Endothelial cell of umbilical vein (primary cell): ENCODE measurements at regions not wholly inside any gene's neighbourhood (a gene's known extent, or its start where the extent isn't known, plus 50 kb on each side); places are given as distances from the start of the nearest gene placed in this dataset.

Experiments used
- BruUV-seq: library from RNA; stranded (reverse); fragments of 400-500 nt; replicated peaks from 2 replicates; lab custom pipeline; 2021; lab: Mats Ljungman, UMichigan
- CTCF ChIA-PET: fragments of 300-600, 350-600 bp; sonication (Branson Sonifier 250); formaldehyde crosslinking; loops from one replicate; lab custom pipeline; 2021; ENCODE audit warnings: antibody characterized with exemption, inconsistent platforms; lab: Charles Lee
- POLR2A ChIA-PET: fragments of 300-600, 350-600 bp; sonication (Branson Sonifier 250); formaldehyde crosslinking; loops from one replicate; lab custom pipeline; 2021; ENCODE audit warnings: antibody characterized with exemption, inconsistent platforms; lab: Charles Lee
- DNase-seq: peaks from one replicate; pipeline ENCODE4 v3.0.0-alpha.2; 2011; ENCODE audit warnings: low read depth, low spot score
- FAIRE-seq: peaks from 2 replicates; lab custom pipeline; 2011; peaks lifted over from hg19 to GRCh38; lab: Jason Lieb, UNC
- H2AFZ ChIP-seq: 2 replicates; pipeline ENCODE4 v1.6.0; 2012; ENCODE audit warnings: low read depth, low read length, control low read depth, inconsistent platforms
- H3K27ac ChIP-seq: 2 replicates; pipeline ENCODE4 v1.5.1; 2011; ENCODE audit warnings: low read depth, mild to moderate bottlenecking, control low read depth, low read length, moderate library complexity; ENCODE audit not compliant: insufficient read depth
- H3K27me3 ChIP-seq, 2 experiments: 2 replicates each; pipeline versions ENCODE4 v1.6.0 to v1.6.1; 2011; ENCODE audit warnings: low read length in 2 of 2, mixed read lengths in 1 of 2; ENCODE audit not compliant: control insufficient read depth in 2 of 2, insufficient read depth in 2 of 2
- H3K36me3 ChIP-seq, 2 experiments: 2 replicates in 1 of 2; 3 replicates in 1 of 2; pipeline ENCODE4 v1.5.1; 2011; ENCODE audit warnings: low read length in 2 of 2, mild to moderate bottlenecking in 1 of 2, moderate library complexity in 1 of 2; ENCODE audit not compliant: control insufficient read depth in 2 of 2, insufficient read depth in 2 of 2; ENCODE audit errors: extremely low read depth in 1 of 2
- H3K4me1 ChIP-seq: 3 replicates; pipeline ENCODE4 v1.5.1; 2011; ENCODE audit warnings: mild to moderate bottlenecking, low read length; ENCODE audit not compliant: control insufficient read depth, insufficient read depth; ENCODE audit errors: extremely low read depth
- H3K4me2 ChIP-seq: 2 replicates; pipeline ENCODE4 v1.6.1; 2011; ENCODE audit warnings: low read length, control low read depth, mixed read lengths; ENCODE audit not compliant: insufficient read depth
- H3K4me3 ChIP-seq, 3 experiments: fragments of 200-600 bp in 1 of 3; sonication (generic), shearing (Covaris generic) in 1 of 3; replicated peaks in 1 of 3; 2 replicates each; pipeline ENCODE4 v1.5.1; 2011 to 2016; ENCODE audit warnings: control low read depth in 3 of 3, low read length in 3 of 3, mild to moderate bottlenecking in 2 of 3, inconsistent platforms in 1 of 3, low read depth in 1 of 3, moderate library complexity in 1 of 3; ENCODE audit not compliant: insufficient read depth in 1 of 3
- H3K79me2 ChIP-seq: 2 replicates; pipeline ENCODE4 v1.6.0; 2012; ENCODE audit warnings: low read length, inconsistent platforms; ENCODE audit not compliant: control insufficient read depth, insufficient read depth
- H3K9ac ChIP-seq: replicated peaks from 2 replicates; pipeline ENCODE3; 2011; ENCODE audit warnings: low read length, control low read depth; ENCODE audit not compliant: insufficient read depth; ENCODE audit errors: extremely low read depth
- H3K9me1 ChIP-seq: replicated peaks from 3 replicates; pipeline ENCODE4 v1.6.0; 2011; ENCODE audit warnings: mild to moderate bottlenecking, low read length; ENCODE audit not compliant: control insufficient read depth, insufficient read depth; ENCODE audit errors: extremely low read depth
- H3K9me3 ChIP-seq: replicated peaks from 2 replicates; pipeline ENCODE4 v1.5.1; 2012; ENCODE audit warnings: low read length, inconsistent platforms; ENCODE audit not compliant: control insufficient read depth, insufficient read depth
- H4K20me1 ChIP-seq: replicated peaks from 2 replicates; pipeline ENCODE3; 2011; ENCODE audit warnings: mild to moderate bottlenecking, low read length; ENCODE audit not compliant: control insufficient read depth, insufficient read depth; ENCODE audit errors: extremely low read depth
- EZH2 ChIP-seq: IDR thresholded peaks from 2 replicates; pipeline ENCODE4 v1.6.1; 2012; ENCODE audit warnings: borderline replicate concordance, low read depth, mild to moderate bottlenecking, moderate library complexity, low read length, inconsistent platforms; ENCODE audit not compliant: severe bottlenecking
- FOS ChIP-seq: IDR thresholded peaks from 2 replicates; pipeline ENCODE4 v1.6.1; 2011; ENCODE audit warnings: mild to moderate bottlenecking, low read length, moderate library complexity, borderline replicate concordance; ENCODE audit not compliant: insufficient read depth
- GATA2 ChIP-seq: IDR thresholded peaks from 2 replicates; pipeline ENCODE4 v1.7.0; 2011; ENCODE audit warnings: low read depth, mild to moderate bottlenecking, moderate library complexity, mixed read lengths, low read length; ENCODE audit not compliant: insufficient read length, insufficient read depth
- JUN ChIP-seq: IDR thresholded peaks from 2 replicates; pipeline ENCODE4 v1.6.1; 2011; ENCODE audit warnings: borderline replicate concordance, low read depth; ENCODE audit not compliant: insufficient read length, insufficient read depth
- MYC ChIP-seq: IDR thresholded peaks from one replicate; pipeline ENCODE4 v1.6.1; 2011; ENCODE audit warnings: mild to moderate bottlenecking, low read depth, low read length
- POLR2A ChIP-seq: IDR thresholded peaks from 2 replicates; pipeline ENCODE4 v1.6.1; 2012; ENCODE audit warnings: low read depth, mild to moderate bottlenecking, control low read depth, low read length
- POLR2AphosphoS5 ChIP-seq: IDR thresholded peaks from 2 replicates; pipeline ENCODE4 v1.6.1; 2012; ENCODE audit warnings: low read depth, mild to moderate bottlenecking, control low read depth, low read length, moderate library complexity; ENCODE audit not compliant: insufficient read depth
- dilution Hi-C: fragments of 300-500 bp; cut with MboI; formaldehyde crosslinking; loops from one replicate; pipeline ENCODE4 v1.15.0; 2019; ENCODE audit warnings: low sequenced_read_pairs; ENCODE audit not compliant: extremely low pct_ligation_motif_present
- intact Hi-C: fragments of 100-400 bp; cut with micrococcal nuclease; formaldehyde crosslinking; loops from one replicate; pipeline ENCODE4 v1.10.0; 2022
- TF ChIP-seq, protein P1 (sequence below), 2 donors: IDR thresholded peaks; 1 replicate in 1 of 2; 2 replicates in 1 of 2; pipeline ENCODE4 v1.5.1; 2011; ENCODE audit warnings: low read length in 2 of 2, mild to moderate bottlenecking in 2 of 2, moderate library complexity in 2 of 2, control low read depth in 1 of 2, inconsistent platforms in 1 of 2, low read depth in 1 of 2; ENCODE audit not compliant: insufficient read depth in 1 of 2; ENCODE audit errors: extremely low read depth in 1 of 2
- TF ChIP-seq, protein P2 (sequence below): IDR thresholded peaks from 2 replicates; pipeline ENCODE4 v1.6.1; 2011; ENCODE audit not compliant: insufficient read depth, insufficient read length

DNA sequence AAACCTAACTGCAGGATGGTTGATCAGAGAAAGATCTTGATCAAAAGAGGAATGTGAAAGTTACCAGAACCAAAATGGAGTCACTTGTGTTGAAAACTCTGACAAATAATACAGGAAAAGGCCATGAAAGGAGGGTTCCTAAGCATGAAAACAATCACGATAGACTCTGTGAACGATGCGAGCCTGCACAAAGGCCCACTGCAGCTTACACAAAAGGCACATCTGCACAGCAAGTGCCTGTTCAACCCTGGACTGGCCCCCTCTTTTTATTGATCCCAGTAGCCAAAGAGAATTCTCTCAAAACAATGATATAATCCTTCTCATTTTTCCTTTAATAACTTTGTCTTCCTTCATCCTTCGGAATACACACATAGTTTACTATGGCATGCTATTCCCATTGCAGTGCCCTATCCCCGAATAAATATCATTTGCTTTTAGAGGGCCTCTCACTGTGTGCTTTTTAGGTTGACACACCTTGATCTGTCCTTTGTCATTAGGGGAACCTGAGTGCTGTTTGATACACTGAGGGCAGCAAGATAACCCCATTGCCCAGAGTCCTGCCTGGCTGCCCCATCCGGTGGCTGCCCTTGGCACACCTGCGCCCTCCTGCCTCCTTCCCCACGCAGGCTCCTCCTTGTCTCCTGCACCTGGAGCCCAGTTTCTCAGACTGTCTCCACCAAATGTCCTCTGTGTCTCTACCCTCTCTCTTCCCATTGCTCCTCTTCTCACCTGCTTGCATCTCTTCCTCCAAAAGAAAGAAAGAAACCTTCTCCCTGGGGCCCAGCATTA is 98.3 kb upstream of the FRMD1 start:
- Histone ChIP-seq H3K27ac (no peak overlapping the region), H3K4me1 (no peaks in the 10 kb centered on the region), H3K9me3 (no peaks in the 10 kb centered on the region), H3K4me2 (no peak overlapping the region), H3K4me3 (no peak overlapping the region), H3K27me3 (no peaks in the 10 kb centered on the region), H4K20me1 (no peaks in the 10 kb centered on the region), H3K79me2 (no peaks in the 10 kb centered on the region), H3K36me3 (no peaks in the 10 kb centered on the region), H3K9ac (no peak overlapping the region), H2AFZ (no peak overlapping the region), H3K9me1 (no peaks in the 10 kb centered on the region)
- intact Hi-C loops: no loop called here
- CTCF ChIA-PET: no interaction called here
- BruUV-seq: no TSS peak
- no peak for FAIRE-seq
- TF ChIP-seq GATA2 (no peak), FOS (no peak), POLR2AphosphoS5 (no peak), JUN (no peak), EZH2 (no peak), MYC (no peak), POLR2A (no peak)
- TF ChIP-seq, protein P1, sequence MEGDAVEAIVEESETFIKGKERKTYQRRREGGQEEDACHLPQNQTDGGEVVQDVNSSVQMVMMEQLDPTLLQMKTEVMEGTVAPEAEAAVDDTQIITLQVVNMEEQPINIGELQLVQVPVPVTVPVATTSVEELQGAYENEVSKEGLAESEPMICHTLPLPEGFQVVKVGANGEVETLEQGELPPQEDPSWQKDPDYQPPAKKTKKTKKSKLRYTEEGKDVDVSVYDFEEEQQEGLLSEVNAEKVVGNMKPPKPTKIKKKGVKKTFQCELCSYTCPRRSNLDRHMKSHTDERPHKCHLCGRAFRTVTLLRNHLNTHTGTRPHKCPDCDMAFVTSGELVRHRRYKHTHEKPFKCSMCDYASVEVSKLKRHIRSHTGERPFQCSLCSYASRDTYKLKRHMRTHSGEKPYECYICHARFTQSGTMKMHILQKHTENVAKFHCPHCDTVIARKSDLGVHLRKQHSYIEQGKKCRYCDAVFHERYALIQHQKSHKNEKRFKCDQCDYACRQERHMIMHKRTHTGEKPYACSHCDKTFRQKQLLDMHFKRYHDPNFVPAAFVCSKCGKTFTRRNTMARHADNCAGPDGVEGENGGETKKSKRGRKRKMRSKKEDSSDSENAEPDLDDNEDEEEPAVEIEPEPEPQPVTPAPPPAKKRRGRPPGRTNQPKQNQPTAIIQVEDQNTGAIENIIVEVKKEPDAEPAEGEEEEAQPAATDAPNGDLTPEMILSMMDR (IDR thresholded peaks at IDR 0.05; ENCODE audit: extremely low read depth in 1 of 2, insufficient read depth in 1 of 2, low read depth in 1 of 2, low read length in 2 of 2): no peak
- TF ChIP-seq, protein P2, sequence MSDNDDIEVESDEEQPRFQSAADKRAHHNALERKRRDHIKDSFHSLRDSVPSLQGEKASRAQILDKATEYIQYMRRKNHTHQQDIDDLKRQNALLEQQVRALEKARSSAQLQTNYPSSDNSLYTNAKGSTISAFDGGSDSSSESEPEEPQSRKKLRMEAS: no peak
- dilution Hi-C loops: no loop called here
- POLR2A ChIA-PET: no interaction called here
- no peak for DNase-seq
